ENCODE measurements at regions not wholly inside any gene's neighbourhood (a gene's known extent, or its start where the extent isn't known, plus 50 kb on each side); places are given as distances from the start of the nearest gene placed in this dataset.

- TF ChIP-seq CTCF (IDR thresholded peaks at IDR 0.05): no peak
- no peak for TF ChIP-seq POLR2A (IDR thresholded peaks at IDR 0.05)
Observed at GRCh38 chr12:46473634-46474329, 101.2 kb upstream of the SLC38A2 start.

All from body of pancreas (tissue), 4 donors.